NCI-H446 (cell line): ENCODE measurements at regions not wholly inside any gene's neighbourhood (a gene's known extent, or its start where the extent isn't known, plus 50 kb on each side); places are given as distances from the start of the nearest gene placed in this dataset.

Source experiments
- DNase-seq, 2 experiments: peaks; one replicate each; lab custom pipeline; 2025; lab: John Stamatoyannopoulos, UW

DNA sequence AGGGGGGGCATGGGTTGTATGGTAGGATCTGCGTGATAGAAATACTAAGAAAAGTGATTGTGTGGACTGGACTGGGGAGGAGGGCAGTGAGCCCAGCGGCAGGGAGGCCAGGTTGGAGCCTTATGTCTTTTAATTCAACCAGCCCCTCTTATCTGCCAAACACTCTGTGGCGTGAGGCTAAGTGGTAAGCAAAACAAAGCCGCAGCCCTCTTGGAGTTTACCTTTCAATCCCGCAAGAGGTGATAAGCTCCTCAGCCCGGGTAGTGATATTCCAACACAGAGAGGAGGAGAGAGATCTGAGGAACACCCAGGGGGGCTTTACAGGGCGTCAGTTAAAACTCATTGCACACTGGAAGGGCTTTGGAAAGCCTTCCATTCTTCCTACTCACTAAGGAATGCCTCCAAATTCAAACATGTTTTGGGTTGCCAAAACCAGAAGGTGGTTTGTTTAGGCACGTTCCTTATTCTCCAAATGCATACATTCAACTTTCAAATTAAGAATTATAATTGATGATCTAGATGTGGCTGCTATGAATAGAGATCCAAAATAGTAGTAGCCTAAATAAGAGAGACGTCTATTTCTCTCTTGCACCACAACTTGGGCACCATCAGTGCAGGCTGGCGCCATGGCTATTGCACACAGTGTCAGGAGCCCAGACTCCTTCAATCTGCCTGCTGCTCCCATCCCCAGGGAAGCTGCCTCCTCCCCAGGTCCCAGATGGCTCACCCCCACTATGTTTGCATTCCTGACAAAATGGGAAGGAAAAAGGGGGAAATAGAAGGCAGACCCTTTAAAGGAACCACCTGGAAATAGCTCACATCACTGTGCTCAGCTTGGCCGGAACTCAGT, 75.1 kb upstream of the FSTL4 start:
- no peak for DNase-seq

- DNase-seq: no peak
These were observed 74.2 kb upstream of the FSTL4 start for GRCh38 chr5:133686566-133686965.

GRCh38 chr5:133685402-133686018, 73.2 kb upstream of the FSTL4 start:
- DNase-seq: peak in 1 of 2 experiments; percentile 32

DNA sequence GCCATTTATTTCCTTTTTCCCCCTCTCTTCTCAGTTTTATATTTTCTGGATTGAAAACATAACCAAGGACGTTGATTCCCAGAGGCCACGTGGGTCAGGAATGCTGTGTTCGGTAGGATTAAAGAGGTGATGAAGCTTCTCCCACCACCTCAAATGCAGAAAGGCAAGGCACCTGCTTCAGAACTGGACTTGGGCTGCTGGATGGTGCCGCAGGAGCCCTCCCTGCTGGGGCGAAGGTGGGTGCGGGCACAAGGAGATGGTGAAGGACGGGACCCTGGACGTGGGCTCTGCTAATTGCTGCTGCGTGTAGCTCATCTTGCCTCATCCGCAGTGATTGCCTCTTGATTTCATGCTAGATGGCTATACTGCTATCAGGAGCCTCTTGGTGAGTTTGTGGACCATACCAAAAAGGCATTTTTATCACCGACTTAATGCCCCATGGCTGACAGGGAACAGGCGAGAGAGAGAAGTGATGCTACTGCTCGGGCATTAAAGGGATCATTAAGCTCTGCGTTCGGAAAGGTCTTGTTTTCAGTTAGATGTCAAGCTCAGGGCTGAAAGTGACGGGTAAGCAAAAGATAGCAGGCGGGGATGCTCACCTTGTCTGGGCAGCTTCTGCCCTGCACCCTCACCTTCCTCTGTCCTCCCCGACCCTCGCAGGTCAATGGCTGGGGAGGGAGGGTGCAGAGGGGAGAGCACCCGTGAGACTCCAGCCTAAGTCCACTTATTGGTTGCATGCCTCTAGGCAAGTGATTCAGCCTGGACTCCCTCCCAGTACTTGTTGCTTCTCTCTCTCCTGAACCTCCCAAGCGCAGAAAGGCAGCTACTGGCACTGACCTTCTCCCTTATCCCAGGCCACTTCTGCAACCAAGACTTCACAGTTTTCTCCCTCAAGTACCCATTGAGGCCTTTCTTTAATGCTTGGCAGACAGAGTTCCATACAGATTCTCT, 71.6 kb upstream of the FSTL4 start:
- no peak for DNase-seq

GRCh38 chr5:133682451-133682850, 70.1 kb upstream of the FSTL4 start:
- DNase-seq: no peak

- DNase-seq: no peak
These were observed 69.6 kb upstream of the FSTL4 start for GRCh38 chr5:133681896-133682295.

- peak in 1 of 2 experiments; percentile 21 for DNase-seq
These were observed 68.7 kb upstream of the FSTL4 start for GRCh38 chr5:133680830-133681565.

- DNase-seq: no peak
These were observed 67.2 kb upstream of the FSTL4 start for GRCh38 chr5:133679534-133679933.

DNA sequence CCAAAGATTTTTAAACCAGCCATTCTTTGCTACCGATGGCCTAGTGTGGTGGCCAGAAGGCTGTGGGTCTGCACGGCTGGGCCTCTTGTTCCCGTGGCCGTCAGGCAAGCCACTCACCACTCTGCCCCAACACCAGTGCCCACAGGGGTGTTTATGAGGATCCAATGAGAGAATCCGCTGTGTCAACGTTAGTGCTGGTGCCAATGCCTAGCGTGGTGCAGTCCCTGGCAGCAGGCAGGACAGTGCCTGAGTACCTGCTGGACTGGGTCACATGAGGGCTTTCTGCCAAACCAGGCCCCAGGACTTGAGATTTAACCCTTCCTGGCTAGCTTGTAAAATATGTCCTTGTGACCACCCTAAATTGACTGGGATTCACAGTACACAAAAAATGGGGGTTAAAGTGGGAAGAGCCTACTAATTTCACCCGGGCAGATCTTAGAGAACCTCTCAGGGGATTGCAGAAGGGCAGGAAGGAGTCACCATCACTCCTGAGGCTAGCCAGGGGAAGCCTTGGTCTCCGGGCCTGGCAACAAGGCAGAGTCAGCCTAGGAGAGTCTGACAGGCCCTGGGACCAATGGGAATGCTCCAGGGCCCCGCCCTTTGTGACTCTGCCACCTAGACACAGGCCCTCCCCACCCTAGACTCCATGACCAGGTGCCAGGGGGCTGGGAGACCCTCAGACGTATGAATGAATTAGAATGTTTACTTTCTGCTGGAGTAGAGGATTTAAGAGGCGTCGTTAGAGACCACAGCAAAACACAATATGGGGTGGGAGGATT, 63.2 kb upstream of the FSTL4 start:
- DNase-seq: no peak

DNA sequence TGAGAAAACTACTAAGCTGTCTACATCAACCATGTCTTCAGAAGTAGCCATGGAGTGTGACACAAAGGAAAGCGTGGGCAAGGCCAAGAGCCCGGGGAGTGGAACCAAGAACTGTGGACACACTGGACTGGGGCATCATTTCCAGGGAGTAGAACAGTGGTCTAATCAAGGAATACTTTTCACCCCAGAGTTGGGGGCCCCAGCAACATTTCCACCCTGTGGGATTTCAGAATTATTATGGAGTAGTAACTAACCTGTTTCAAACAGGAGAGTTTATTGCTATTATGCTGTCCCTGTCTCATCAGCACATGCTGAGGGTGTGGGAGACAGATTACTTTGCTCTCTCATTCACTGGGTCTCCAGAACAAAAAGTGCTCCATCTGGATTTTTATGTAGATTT, 58.0 kb upstream of the FSTL4 start:
- no peak for DNase-seq

- no peak for DNase-seq
These were observed 57.1 kb upstream of the FSTL4 start for GRCh38 chr5:133669472-133669871.

- DNase-seq: no peak
These were observed 56.1 kb upstream of the FSTL4 start for GRCh38 chr5:133668458-133668857.

DNA sequence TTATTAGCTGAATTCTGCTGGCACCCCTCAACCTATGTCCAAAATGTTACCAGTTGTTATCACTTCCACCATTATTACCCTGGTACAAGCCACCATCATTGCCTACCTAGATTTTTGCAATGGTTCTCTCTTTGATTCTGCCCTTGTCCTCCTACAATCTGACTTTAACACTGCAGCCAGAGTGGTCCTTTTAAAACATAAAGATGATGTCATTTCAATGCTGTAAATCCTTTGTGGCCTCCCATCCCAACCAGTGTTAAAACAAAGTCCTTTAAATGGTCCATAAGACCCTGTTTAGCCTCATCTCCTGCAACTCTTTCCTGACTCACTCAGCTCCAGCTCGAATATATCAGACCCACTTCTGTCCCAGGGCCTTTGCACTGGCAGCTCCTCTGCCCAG, 54.9 kb upstream of the FSTL4 start:
- no peak for DNase-seq

- DNase-seq: no peak
These were observed 53.2 kb upstream of the FSTL4 start for GRCh38 chr5:133665571-133665970.

- DNase-seq: no peak
These were observed 52.1 kb upstream of the FSTL4 start for GRCh38 chr5:133664422-133664821.

DNA sequence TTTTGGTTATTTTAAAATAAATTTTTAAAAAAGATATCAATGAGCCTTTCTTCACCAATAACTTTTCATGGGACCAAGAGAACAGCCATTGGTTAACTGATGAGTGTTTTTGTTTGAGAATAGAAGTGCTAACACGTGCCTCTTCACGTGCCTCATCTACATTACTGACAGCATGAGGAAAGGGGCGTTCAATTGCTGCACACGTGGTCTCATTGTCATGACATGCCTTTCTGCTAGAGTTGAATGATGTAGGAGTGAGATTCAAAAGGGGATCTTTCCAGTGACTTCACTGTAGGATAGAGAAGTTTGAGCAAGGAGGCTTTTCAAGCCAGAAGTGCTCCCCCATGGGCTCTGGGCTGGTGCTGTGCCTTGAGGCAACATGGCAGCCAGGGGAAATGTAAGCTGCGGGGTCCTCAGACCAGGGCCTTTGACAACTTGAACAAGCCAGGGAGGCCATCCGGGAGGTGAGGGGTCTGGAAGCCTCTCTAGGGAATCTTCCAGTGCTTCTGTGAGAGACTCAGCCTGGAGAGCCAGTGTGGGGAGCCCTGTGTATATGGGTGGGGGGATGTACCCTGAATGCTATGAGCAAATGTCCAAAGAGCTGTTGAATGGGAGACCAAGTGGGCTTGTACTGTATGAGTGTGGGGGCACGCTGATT, 51.2 kb upstream of the FSTL4 start:
- no peak for DNase-seq

DNA sequence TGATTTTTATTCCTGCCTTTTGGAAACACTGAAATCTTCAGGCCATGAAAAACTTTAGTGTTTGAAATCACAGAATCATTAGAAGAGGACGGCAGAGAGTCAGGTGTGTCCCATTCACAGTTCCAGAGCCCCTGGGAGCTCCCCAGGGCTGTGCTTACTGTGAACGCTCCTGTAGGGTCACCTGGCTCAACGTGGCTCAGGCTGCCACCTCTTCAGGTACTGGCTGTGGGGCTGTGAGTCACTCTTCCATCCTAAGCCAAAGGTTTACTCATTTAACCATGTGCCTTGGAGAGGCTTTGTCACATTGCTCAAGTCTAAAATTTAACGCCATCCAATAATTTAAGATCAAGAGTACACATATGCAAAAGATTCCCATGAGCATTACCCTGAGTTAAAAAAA, 50.2 kb upstream of the FSTL4 start:
- no peak for DNase-seq
